Gastroesophageal sphincter (tissue), 4 donors: ENCODE measurements at regions not wholly inside any gene's neighbourhood (a gene's known extent, or its start where the extent isn't known, plus 50 kb on each side); places are given as distances from the start of the nearest gene placed in this dataset.

Source experiments
- ATAC-seq: fragments of 150-250 bp; one replicate; pipeline ENCODE4 v1.9.1; 2016; ENCODE audit warnings: mild to moderate bottlenecking, moderate library complexity
- H3K27ac ChIP-seq, 4 donors: fragments of 200-600 bp; sonication (generic) in 3 of 4; 1 replicate in 3 of 4; 2 replicates in 1 of 4; pipeline ENCODE4 v1.5.1; 2016 to 2019
- H3K27me3 ChIP-seq: fragments of 200-600 bp; sonication (generic); one replicate; pipeline ENCODE4 v1.5.1; 2019
- H3K36me3 ChIP-seq, 2 donors: fragments of 200-600 bp; sonication (generic); one replicate each; pipeline ENCODE4 v1.5.1; 2019; ENCODE audit warnings: control low read depth in 1 of 2
- H3K4me1 ChIP-seq, 3 donors: fragments of 200-600 bp; sonication (generic); 1 replicate in 2 of 3; 2 replicates in 1 of 3; pipeline ENCODE4 v1.5.1; 2016 to 2019; ENCODE audit warnings: control low read depth in 2 of 3
- H3K4me3 ChIP-seq, 2 donors: fragments of 200-600 bp; sonication (generic); one replicate each; pipeline ENCODE4 v1.5.1; 2019; ENCODE audit warnings: mild to moderate bottlenecking in 1 of 2, moderate library complexity in 1 of 2
- H3K9me3 ChIP-seq, 3 donors: fragments of 200-600 bp; sonication (generic); one replicate each; pipeline ENCODE4 v1.5.1; 2017 to 2019; ENCODE audit warnings: control low read depth in 2 of 3
- CTCF ChIP-seq, 4 experiments: fragments of 200-600 bp in 2 of 4; fragments of 450-650 bp in 2 of 4; sonication (generic) in 1 of 4; IDR thresholded peaks; one replicate each; pipeline ENCODE4 v1.5.1; 2017 to 2019; ENCODE audit warnings: antibody characterized with exemption in 4 of 4, mild to moderate bottlenecking in 2 of 4, moderate library complexity in 2 of 4
- EP300 ChIP-seq: sonication (generic); formaldehyde crosslinking; IDR thresholded peaks from one replicate; pipeline ENCODE4 v1.6.1; 2017; ENCODE audit warnings: antibody characterized with exemption, mild to moderate bottlenecking
- POLR2A ChIP-seq, 2 donors: fragments of 450-650 bp; IDR thresholded peaks; one replicate each; pipeline ENCODE4 v1.6.1; 2017; ENCODE audit warnings: antibody characterized with exemption in 2 of 2, mild to moderate bottlenecking in 2 of 2, moderate library complexity in 1 of 2
- POLR2AphosphoS5 ChIP-seq: sonication (generic); formaldehyde crosslinking; IDR thresholded peaks from one replicate; pipeline ENCODE4 v1.6.1; 2017; ENCODE audit warnings: antibody characterized with exemption
- WGBS, 2 donors: methylation state at CpG; one replicate each; pipeline ENCODE4 v1.1.5; 2018; ENCODE audit warnings: low coverage in 1 of 2; 5-methylcytosine and 5-hydroxymethylcytosine counted together

DNA sequence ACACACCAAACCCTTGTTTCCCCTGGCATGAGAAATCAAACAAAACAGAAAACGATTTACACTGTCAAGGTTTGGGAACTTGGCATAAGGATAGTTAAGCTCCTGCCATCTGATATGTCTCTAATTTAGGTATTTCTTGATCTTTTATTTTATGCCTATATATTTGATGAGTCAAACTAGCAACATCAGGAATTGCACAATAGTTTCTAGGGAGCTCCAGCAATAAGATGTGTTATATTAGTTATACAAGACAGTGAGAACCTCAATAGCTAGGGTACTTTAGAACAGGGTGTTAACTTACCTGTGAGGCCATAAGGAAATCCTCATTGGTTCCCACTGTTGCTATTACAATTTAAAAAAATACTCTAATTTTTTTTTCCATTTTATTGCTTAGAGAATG, 474.2 kb downstream of the GBA3 start:
- Histone ChIP-seq H3K36me3 (no peaks in the 10 kb centered on the region), H3K9me3 (no peaks in the 10 kb centered on the region), H3K4me1 (no peaks in the 10 kb centered on the region), H3K27ac (no peak overlapping the region), H3K4me3 (no peak overlapping the region), H3K27me3 (no peaks in the 10 kb centered on the region)
- 36 to 56% methylated on average over 1 of the region's 1 CpG for WGBS, 2 donors
- ATAC-seq: no peak
- no peak for TF ChIP-seq EP300
- no peak for TF ChIP-seq CTCF (IDR thresholded peaks at IDR 0.05)
- TF ChIP-seq POLR2A (IDR thresholded peaks at IDR 0.05): no peak
- TF ChIP-seq POLR2AphosphoS5: no peak

GRCh38 chr4:23166407-23166806, 473.7 kb downstream of the GBA3 start:
- Histone ChIP-seq H3K27me3 (no peaks in the 10 kb centered on the region), H3K9me3 (no peaks in the 10 kb centered on the region), H3K4me3 (no peak overlapping the region), H3K27ac (no peak overlapping the region), H3K4me1 (no peaks in the 10 kb centered on the region), H3K36me3 (no peaks in the 10 kb centered on the region)
- no peak for TF ChIP-seq EP300
- TF ChIP-seq CTCF (IDR thresholded peaks at IDR 0.05): no peak
- TF ChIP-seq POLR2A (IDR thresholded peaks at IDR 0.05): no peak
- TF ChIP-seq POLR2AphosphoS5: no peak
- WGBS, 2 donors: 91 to 93% methylated on average over 4 to 5 of the region's 5 CpGs
- ATAC-seq: no peak

GRCh38 chr4:23165669-23166068, 472.9 kb downstream of the GBA3 start:
- 94 to 100% methylated on average over 1 of the region's 1 CpG for WGBS, 2 donors
- no peak overlapping the region for H3K4me3 ChIP-seq
- no peaks in the 10 kb centered on the region for H3K9me3 ChIP-seq
- H3K4me1 ChIP-seq: no peaks in the 10 kb centered on the region
- no peaks in the 10 kb centered on the region for H3K27me3 ChIP-seq
- TF ChIP-seq POLR2A (IDR thresholded peaks at IDR 0.05): no peak
- no peak for TF ChIP-seq EP300
- TF ChIP-seq POLR2AphosphoS5: no peak
- TF ChIP-seq CTCF (IDR thresholded peaks at IDR 0.05): no peak
- H3K36me3 ChIP-seq: no peaks in the 10 kb centered on the region
- no peak overlapping the region for H3K27ac ChIP-seq
- ATAC-seq: no peak

- Histone ChIP-seq H3K27ac (no peak overlapping the region), H3K4me3 (no peak overlapping the region), H3K9me3 (no peaks in the 10 kb centered on the region), H3K36me3 (no peaks in the 10 kb centered on the region), H3K27me3 (no peaks in the 10 kb centered on the region), H3K4me1 (no peaks in the 10 kb centered on the region)
- no peak for ATAC-seq
- no peak for TF ChIP-seq POLR2A (IDR thresholded peaks at IDR 0.05)
- TF ChIP-seq POLR2AphosphoS5: no peak
- TF ChIP-seq EP300: no peak
- TF ChIP-seq CTCF (IDR thresholded peaks at IDR 0.05): no peak
- 72% methylated on average over 3 to 6 of the region's 6 CpGs for WGBS, 2 donors
Observed at GRCh38 chr4:23163647-23164436, 471.1 kb downstream of the GBA3 start.

GRCh38 chr4:23162275-23162674, 469.5 kb downstream of the GBA3 start:
- Histone ChIP-seq H3K27me3 (no peaks in the 10 kb centered on the region), H3K9me3 (no peaks in the 10 kb centered on the region), H3K27ac (no peak overlapping the region), H3K4me1 (no peaks in the 10 kb centered on the region), H3K4me3 (no peak overlapping the region), H3K36me3 (no peaks in the 10 kb centered on the region)
- no peak for ATAC-seq
- WGBS, 2 donors: 76 to 85% methylated on average over 2 of the region's 2 CpGs
- TF ChIP-seq EP300 (no peak), POLR2A (IDR thresholded peaks at IDR 0.05) (no peak), POLR2AphosphoS5 (no peak), CTCF (IDR thresholded peaks at IDR 0.05) (no peak)
